H1 (cell line): ENCODE measurements at regions not wholly inside any gene's neighbourhood (a gene's known extent, or its start where the extent isn't known, plus 50 kb on each side); places are given as distances from the start of the nearest gene placed in this dataset.
A peak's percentile ranks its signal among the peaks of the same experiment; 100 is the strongest.

ENCODE experiments used
- CBX8 ChIP-seq: fragments of 300-800, 300-1000 bp; sonication (generic); IDR thresholded peaks from 2 replicates; pipeline ENCODE4 v1.7.1; 2016; ENCODE audit warnings: low read depth, low read length, borderline replicate concordance
- EGR1 ChIP-seq: IDR thresholded peaks from 2 replicates; pipeline ENCODE4 v1.6.1; 2011; ENCODE audit warnings: low read depth, low read length, borderline replicate concordance
- JUND ChIP-seq: IDR thresholded peaks from 2 replicates; pipeline ENCODE4 v1.6.1; 2011; ENCODE audit warnings: mild to moderate bottlenecking, improper control_type of control experiment, low read length
- KDM1A ChIP-seq: fragments of 200-600, 300-600 bp; sonication (generic); IDR thresholded peaks from 2 replicates; pipeline ENCODE4 v1.7.1; 2016; ENCODE audit warnings: mild to moderate bottlenecking, low read length, borderline replicate concordance
- RFX5 ChIP-seq: IDR thresholded peaks from 2 replicates; pipeline ENCODE4 v1.6.1; 2011; ENCODE audit warnings: low read depth, low read length, improper control_type of control experiment, borderline replicate concordance
- SP2 ChIP-seq: IDR thresholded peaks from 2 replicates; pipeline ENCODE4 v1.6.1; 2012; ENCODE audit warnings: mild to moderate bottlenecking, low read length, inconsistent platforms
- SP4 ChIP-seq: IDR thresholded peaks from 2 replicates; pipeline ENCODE4 v1.6.1; 2012; ENCODE audit warnings: low read length, inconsistent platforms
- TAF1 ChIP-seq: IDR thresholded peaks from 2 replicates; pipeline ENCODE4 v1.6.1; 2011; ENCODE audit warnings: mild to moderate bottlenecking, low read depth, low read length
- TF ChIP-seq, protein P1 (sequence below), 3 experiments: IDR thresholded peaks; 1 replicate in 2 of 3; 2 replicates in 1 of 3; pipeline versions ENCODE4 v1.5.1 to v1.6.1; 2011; ENCODE audit warnings: low read length in 3 of 3, mild to moderate bottlenecking in 3 of 3, inconsistent platforms in 2 of 3, low read depth in 1 of 3, moderate library complexity in 1 of 3; ENCODE audit not compliant: insufficient read depth in 1 of 3; ENCODE audit errors: control extremely low read depth in 1 of 3
- TF ChIP-seq, protein P2 (sequence below): fragments of 300-600 bp; sonication (generic); IDR thresholded peaks from 2 replicates; pipeline ENCODE4 v1.7.1; 2012; ENCODE audit warnings: low read length, moderate library complexity, mild to moderate bottlenecking, inconsistent platforms; ENCODE audit not compliant: insufficient replicate concordance

DNA sequence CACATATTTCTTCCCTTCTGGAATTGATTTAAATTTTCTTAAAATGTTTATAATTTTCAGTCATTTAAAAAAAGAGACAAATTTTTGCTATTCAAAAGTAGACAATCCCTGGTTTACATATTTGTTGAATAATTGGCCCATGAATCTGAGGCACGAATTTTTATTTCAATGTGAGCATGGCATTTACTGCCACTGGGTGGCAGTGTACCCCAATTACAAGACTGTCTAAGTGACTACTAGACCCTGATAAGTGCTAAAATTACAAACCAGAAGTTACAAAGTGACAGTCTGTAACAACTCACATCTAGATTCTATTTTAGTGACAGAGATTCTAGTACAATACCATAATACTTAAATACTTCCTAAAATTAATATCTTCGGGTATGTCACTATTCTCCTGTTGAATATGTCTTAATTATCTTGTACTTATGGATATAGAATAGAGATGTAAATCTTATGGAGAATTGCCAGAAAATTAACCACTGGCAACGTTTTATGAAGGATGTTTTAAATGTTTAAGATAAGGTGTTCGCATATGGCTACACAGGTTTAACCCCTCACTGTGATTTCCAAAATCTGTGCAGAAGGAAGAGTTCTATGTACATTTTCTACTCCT, 235.8 kb downstream of the MAP2K4 start:
- TF ChIP-seq, protein P1, sequence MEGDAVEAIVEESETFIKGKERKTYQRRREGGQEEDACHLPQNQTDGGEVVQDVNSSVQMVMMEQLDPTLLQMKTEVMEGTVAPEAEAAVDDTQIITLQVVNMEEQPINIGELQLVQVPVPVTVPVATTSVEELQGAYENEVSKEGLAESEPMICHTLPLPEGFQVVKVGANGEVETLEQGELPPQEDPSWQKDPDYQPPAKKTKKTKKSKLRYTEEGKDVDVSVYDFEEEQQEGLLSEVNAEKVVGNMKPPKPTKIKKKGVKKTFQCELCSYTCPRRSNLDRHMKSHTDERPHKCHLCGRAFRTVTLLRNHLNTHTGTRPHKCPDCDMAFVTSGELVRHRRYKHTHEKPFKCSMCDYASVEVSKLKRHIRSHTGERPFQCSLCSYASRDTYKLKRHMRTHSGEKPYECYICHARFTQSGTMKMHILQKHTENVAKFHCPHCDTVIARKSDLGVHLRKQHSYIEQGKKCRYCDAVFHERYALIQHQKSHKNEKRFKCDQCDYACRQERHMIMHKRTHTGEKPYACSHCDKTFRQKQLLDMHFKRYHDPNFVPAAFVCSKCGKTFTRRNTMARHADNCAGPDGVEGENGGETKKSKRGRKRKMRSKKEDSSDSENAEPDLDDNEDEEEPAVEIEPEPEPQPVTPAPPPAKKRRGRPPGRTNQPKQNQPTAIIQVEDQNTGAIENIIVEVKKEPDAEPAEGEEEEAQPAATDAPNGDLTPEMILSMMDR (IDR thresholded peaks at IDR 0.05; ENCODE audit: control extremely low read depth in 1 of 3, insufficient read depth in 1 of 3, low read depth in 1 of 3, low read length in 3 of 3): peak in 2 of 3 experiments; percentile 57 to 73; a peak in 3 of 4 replicates
- no peak for TF ChIP-seq CBX8
- no peak for TF ChIP-seq TAF1
- no peak for TF ChIP-seq EGR1
- no peak for TF ChIP-seq JUND
- TF ChIP-seq RFX5: no peak
- TF ChIP-seq SP4: no peak
- TF ChIP-seq, protein P2, sequence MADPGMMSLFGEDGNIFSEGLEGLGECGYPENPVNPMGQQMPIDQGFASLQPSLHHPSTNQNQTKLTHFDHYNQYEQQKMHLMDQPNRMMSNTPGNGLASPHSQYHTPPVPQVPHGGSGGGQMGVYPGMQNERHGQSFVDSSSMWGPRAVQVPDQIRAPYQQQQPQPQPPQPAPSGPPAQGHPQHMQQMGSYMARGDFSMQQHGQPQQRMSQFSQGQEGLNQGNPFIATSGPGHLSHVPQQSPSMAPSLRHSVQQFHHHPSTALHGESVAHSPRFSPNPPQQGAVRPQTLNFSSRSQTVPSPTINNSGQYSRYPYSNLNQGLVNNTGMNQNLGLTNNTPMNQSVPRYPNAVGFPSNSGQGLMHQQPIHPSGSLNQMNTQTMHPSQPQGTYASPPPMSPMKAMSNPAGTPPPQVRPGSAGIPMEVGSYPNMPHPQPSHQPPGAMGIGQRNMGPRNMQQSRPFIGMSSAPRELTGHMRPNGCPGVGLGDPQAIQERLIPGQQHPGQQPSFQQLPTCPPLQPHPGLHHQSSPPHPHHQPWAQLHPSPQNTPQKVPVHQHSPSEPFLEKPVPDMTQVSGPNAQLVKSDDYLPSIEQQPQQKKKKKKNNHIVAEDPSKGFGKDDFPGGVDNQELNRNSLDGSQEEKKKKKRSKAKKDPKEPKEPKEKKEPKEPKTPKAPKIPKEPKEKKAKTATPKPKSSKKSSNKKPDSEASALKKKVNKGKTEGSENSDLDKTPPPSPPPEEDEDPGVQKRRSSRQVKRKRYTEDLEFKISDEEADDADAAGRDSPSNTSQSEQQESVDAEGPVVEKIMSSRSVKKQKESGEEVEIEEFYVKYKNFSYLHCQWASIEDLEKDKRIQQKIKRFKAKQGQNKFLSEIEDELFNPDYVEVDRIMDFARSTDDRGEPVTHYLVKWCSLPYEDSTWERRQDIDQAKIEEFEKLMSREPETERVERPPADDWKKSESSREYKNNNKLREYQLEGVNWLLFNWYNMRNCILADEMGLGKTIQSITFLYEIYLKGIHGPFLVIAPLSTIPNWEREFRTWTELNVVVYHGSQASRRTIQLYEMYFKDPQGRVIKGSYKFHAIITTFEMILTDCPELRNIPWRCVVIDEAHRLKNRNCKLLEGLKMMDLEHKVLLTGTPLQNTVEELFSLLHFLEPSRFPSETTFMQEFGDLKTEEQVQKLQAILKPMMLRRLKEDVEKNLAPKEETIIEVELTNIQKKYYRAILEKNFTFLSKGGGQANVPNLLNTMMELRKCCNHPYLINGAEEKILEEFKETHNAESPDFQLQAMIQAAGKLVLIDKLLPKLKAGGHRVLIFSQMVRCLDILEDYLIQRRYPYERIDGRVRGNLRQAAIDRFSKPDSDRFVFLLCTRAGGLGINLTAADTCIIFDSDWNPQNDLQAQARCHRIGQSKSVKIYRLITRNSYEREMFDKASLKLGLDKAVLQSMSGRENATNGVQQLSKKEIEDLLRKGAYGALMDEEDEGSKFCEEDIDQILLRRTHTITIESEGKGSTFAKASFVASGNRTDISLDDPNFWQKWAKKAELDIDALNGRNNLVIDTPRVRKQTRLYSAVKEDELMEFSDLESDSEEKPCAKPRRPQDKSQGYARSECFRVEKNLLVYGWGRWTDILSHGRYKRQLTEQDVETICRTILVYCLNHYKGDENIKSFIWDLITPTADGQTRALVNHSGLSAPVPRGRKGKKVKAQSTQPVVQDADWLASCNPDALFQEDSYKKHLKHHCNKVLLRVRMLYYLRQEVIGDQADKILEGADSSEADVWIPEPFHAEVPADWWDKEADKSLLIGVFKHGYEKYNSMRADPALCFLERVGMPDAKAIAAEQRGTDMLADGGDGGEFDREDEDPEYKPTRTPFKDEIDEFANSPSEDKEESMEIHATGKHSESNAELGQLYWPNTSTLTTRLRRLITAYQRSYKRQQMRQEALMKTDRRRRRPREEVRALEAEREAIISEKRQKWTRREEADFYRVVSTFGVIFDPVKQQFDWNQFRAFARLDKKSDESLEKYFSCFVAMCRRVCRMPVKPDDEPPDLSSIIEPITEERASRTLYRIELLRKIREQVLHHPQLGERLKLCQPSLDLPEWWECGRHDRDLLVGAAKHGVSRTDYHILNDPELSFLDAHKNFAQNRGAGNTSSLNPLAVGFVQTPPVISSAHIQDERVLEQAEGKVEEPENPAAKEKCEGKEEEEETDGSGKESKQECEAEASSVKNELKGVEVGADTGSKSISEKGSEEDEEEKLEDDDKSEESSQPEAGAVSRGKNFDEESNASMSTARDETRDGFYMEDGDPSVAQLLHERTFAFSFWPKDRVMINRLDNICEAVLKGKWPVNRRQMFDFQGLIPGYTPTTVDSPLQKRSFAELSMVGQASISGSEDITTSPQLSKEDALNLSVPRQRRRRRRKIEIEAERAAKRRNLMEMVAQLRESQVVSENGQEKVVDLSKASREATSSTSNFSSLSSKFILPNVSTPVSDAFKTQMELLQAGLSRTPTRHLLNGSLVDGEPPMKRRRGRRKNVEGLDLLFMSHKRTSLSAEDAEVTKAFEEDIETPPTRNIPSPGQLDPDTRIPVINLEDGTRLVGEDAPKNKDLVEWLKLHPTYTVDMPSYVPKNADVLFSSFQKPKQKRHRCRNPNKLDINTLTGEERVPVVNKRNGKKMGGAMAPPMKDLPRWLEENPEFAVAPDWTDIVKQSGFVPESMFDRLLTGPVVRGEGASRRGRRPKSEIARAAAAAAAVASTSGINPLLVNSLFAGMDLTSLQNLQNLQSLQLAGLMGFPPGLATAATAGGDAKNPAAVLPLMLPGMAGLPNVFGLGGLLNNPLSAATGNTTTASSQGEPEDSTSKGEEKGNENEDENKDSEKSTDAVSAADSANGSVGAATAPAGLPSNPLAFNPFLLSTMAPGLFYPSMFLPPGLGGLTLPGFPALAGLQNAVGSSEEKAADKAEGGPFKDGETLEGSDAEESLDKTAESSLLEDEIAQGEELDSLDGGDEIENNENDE: no peak
- no peak for TF ChIP-seq SP2
- no peak for TF ChIP-seq KDM1A
